Activated CD4-positive, alpha-beta T cell treated with anti-CD3 and anti-CD28 coated beads, Interleukin-2, amount 10 ng/mL, durations not matched to agents 24 days and 14 days (primary cell): ENCODE measurements at regions not wholly inside any gene's neighbourhood (a gene's known extent, or its start where the extent isn't known, plus 50 kb on each side); places are given as distances from the start of the nearest gene placed in this dataset.

Source experiments
- DNase-seq: peaks from one replicate; pipeline ENCODE4 v3.0.0; 2022
- H3K27ac Mint-ChIP-seq: one replicate; pipeline ENCODE4 v1.8.0; 2022; ENCODE audit warnings: mild to moderate bottlenecking, mixed read lengths
- H3K27me3 Mint-ChIP-seq: one replicate; pipeline ENCODE4 v1.8.0; 2022; ENCODE audit warnings: mixed read lengths
- H3K36me3 Mint-ChIP-seq: one replicate; pipeline ENCODE4 v1.8.0; 2022; ENCODE audit warnings: low read depth, mild to moderate bottlenecking, mixed read lengths
- H3K4me1 Mint-ChIP-seq: one replicate; pipeline ENCODE4 v1.8.0; 2021; ENCODE audit warnings: mixed read lengths
- H3K4me3 Mint-ChIP-seq: one replicate; pipeline ENCODE4 v1.8.0; 2022; ENCODE audit warnings: mild to moderate bottlenecking, moderate library complexity, mixed read lengths
- H3K9me3 Mint-ChIP-seq: one replicate; pipeline ENCODE4 v1.8.0; 2021; ENCODE audit warnings: mixed read lengths
- intact Hi-C: fragments of 100-400 bp; cut with micrococcal nuclease; formaldehyde crosslinking; loops from one replicate; pipeline ENCODE4 v1.15.1; 2023

DNA sequence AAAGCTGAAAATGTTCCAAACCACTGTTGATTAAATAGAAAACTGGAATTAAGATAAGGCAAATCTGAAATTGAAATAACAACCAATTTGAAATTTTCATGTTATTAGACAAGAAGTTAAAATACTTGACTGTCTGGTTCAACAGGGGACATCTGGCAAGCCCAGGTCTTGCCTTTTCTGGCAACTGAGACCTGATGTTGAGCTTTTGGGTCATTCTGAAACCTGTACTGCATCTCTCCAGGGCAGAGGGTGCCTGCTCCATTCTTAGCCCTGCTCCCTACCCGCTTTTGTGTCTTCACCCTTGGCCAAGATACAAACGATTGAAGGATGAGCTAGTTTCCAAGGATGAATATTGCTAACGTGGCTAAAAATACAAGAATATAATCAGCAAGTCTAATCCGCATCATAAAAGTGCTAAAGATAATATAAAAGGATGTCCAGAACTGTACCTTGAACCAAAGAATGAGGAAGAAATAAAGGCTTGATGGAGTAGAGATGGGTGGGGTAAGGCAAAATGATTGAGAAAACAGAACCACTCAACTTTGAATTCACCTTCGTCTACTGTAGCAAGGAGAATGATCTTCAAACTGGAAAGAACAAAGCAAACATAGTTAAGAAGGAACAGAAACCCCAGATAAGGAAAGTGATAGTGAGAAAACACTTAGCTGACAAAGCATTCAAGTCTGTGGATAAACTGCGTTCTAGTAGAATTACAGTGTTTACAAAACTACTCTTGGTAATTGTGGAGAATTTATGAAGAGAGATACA, 109.8 kb upstream of the MAN1A1 start:
- H3K4me1 Mint-ChIP-seq: peaks cover 36% of the 10 kb centered on the region
- H3K27ac Mint-ChIP-seq: no peak overlapping the region
- peaks cover 27% of the 10 kb centered on the region for H3K36me3 Mint-ChIP-seq
- intact Hi-C loops: no loop called here
- DNase-seq: no peak
- peaks cover 31% of the 10 kb centered on the region for H3K9me3 Mint-ChIP-seq
- H3K4me3 Mint-ChIP-seq: no peak overlapping the region
- no peaks in the 10 kb centered on the region for H3K27me3 Mint-ChIP-seq

DNA sequence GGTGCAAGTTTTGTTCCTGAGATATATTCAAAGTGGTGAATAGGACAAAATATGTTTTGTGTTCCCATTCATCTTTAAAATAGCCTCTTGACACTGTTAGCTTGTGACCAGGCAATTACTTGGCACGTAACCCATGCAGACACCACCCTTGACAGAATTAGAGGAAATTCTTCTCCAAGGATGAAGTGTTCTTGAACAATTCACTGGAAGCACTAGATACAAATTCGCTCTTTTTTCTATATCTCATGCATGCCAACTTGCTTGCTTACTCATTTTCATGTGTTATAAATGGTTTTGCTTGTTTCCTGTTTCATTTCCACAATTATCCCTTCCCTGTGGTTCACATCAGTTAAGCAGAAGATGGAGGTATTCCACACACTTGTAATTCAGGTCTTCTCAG, 105.2 kb upstream of the MAN1A1 start:
- Mint-ChIP-seq H3K27ac (no peak overlapping the region), H3K4me3 (no peak overlapping the region), H3K4me1 (peaks cover 16% of the 10 kb centered on the region), H3K36me3 (peaks cover 4% of the 10 kb centered on the region), H3K27me3 (peaks cover 5% of the 10 kb centered on the region), H3K9me3 (peaks cover 31% of the 10 kb centered on the region)
- DNase-seq: no peak
- intact Hi-C loops: no loop called here

DNA sequence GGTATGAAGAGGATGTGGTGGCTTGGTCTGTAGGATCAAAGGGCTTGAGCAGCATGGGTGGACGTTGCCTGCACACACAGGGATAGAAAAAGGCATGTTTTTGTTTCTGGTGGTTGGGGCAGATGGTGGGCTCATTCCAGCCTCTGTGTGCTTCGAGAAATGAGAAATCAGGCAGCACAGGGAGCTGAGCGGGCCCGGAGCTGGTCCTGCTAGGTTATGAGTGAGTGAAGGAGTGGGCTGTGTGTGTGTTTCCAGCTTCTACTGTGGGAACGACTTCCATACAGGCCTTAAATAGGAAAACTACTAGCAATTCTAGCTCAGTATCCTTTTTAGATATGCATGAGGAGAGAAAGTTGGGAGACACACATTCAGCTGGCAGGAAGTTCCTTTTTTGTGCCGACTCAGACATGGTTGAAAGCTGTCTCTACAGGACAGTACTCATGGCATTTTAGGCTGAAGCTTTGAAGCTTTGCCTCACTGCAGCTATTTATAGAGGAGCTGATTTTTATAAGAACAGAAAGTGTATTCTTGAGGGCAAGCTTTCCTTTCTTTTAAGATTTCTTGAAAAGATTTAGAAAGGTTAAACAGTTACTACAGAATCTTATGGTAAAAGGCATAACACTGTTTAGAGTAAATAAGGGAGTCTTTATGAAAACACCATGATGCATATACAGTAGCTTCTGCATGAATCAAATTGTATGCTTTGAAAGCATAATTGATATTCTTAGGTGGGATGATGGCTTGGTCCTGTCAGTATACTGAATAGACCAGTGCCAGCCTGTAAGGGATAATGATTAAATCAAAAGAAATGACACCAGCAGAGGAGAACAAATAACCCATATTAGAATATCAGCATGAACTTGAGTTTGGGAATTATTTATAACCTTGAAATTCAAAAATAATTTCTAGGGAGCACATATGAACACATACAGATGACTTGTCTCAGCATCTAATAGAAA, 104.0 kb upstream of the MAN1A1 start:
- Mint-ChIP-seq H3K9me3 (peaks cover 23% of the 10 kb centered on the region), H3K4me3 (no peak overlapping the region), H3K4me1 (peaks cover 15% of the 10 kb centered on the region), H3K27me3 (peaks cover 5% of the 10 kb centered on the region), H3K27ac (no peak overlapping the region), H3K36me3 (peaks cover 2% of the 10 kb centered on the region)
- intact Hi-C loops: no loop called here
- no peak for DNase-seq

DNA sequence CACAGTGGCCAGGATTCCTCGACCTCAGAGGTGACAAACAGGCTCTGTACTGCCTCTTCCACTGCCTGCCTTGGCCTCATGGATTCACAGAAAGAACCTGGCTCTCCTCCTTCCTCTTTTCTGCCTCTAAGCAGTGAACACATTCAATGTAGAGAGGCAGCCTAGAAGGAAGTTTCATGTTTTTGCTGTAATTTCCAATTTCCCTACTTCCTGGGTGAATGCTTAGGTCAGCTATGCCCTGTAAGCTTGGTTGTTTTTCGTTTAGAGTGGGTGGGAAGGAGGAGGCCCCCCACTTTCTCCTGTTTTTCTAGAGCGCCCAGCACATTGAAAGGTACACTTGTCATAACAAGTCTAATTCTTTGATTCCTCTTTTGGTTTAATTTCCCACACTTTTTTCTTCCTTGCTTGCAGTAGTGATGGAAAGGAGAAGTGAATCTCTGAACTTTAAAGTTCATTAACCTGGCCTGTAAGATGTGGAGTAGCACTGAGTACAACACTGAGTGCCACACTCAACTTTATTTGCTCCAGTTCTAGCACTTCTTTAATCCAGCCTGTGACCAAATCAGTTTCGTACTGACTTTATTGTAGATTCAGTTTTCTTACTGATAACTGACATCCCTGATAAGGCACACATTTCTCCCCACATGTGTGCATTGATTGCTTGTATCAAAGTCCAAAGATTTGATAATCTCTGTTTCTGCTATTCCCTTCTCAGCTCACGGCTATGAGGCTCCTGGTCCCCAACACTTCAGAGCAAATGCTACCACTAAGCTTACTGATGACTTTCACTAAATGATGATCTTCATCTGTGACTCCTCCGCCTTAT, 100.0 kb upstream of the MAN1A1 start:
- no peak for DNase-seq
- Mint-ChIP-seq H3K27me3 (peaks cover 5% of the 10 kb centered on the region), H3K27ac (no peak overlapping the region), H3K9me3 (peaks cover 29% of the 10 kb centered on the region), H3K4me1 (peaks cover 30% of the 10 kb centered on the region), H3K36me3 (peaks cover 2% of the 10 kb centered on the region), H3K4me3 (no peak overlapping the region)
- intact Hi-C loops: no loop called here

DNA sequence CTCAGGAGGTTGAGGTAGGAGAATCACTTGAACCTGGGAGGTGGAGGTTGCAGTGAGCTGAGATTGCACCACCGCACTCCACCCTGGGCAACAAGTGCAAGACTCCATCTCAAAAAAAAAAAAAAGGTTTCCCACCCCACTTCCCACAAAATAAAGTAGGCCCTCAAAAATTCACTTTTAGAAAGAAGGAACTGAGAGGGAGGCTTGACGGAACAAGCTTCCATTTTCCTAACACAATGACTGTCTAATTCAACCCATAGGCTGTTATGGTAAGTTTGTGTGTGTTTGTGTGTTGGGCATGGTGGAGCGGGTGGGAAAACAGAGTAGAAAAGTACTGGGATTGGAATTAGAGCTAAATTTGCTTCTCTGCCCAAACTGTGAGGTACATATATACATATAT, 98.4 kb upstream of the MAN1A1 start:
- Mint-ChIP-seq H3K4me1 (peaks cover 35% of the 10 kb centered on the region), H3K27me3 (peaks cover under 1% of the 10 kb centered on the region), H3K27ac (no peak overlapping the region), H3K9me3 (peaks cover 28% of the 10 kb centered on the region), H3K4me3 (no peak overlapping the region), H3K36me3 (peaks cover 2% of the 10 kb centered on the region)
- DNase-seq: no peak
- intact Hi-C loops: no loop called here

DNA sequence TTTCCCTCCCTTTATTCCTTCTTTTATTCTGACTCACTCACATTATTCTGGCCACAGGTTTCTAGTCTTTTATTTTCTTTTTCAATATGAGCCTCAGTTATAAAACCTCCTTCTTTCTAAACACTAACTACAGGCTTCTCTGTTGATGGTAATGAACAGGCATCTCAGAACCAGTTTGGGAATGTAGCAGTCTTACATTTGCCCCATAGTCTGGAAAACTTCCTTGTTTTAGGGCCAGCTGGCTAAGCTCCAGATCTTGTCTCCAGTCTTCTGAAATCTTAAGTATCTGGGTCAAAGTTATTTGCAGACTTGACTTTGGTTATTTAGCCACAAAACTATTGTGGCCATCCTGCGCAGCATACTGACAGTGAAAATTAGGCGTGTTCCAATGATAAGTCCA, 97.0 kb upstream of the MAN1A1 start:
- H3K9me3 Mint-ChIP-seq: peaks cover 24% of the 10 kb centered on the region
- DNase-seq: no peak
- intact Hi-C loops: loop anchor here (1.0 kb wide), 2 partner anchors 17 to 96 kb away; no protein-coding TSS in a partner anchor
- peaks cover 41% of the 10 kb centered on the region for H3K4me1 Mint-ChIP-seq
- peak overlapping the region; percentile 45 for H3K27ac Mint-ChIP-seq
- H3K36me3 Mint-ChIP-seq: peaks cover 6% of the 10 kb centered on the region
- no peak overlapping the region for H3K4me3 Mint-ChIP-seq
- no peaks in the 10 kb centered on the region for H3K27me3 Mint-ChIP-seq

DNA sequence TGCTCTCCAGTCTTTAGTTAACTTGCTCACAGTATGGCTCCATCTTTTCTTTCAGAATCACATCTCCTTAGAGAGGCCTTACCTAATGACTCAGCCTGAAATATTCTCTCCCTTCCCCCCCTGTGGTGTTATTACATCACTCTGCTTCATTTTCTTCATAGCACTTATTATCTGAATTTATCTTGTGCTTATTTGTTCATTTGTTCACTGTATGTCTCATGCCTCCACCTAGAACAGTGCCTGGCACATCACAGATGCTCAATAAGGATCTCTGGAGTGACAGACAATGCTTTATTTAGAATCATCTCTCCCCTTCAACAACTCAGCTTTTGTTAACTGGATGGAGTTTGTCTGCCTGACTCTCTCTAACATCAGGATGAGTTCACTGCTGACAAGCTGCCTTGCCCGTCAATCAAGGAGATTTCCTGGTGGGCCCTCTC, 96.6 kb upstream of the MAN1A1 start:
- Mint-ChIP-seq H3K27ac (peak overlapping the region; percentile 45), H3K4me3 (no peak overlapping the region), H3K9me3 (peaks cover 24% of the 10 kb centered on the region), H3K4me1 (peaks cover 41% of the 10 kb centered on the region), H3K27me3 (no peaks in the 10 kb centered on the region), H3K36me3 (peaks cover 6% of the 10 kb centered on the region)
- no peak for DNase-seq
- intact Hi-C loops: loop anchor here (1.0 kb wide), 2 partner anchors 17 to 96 kb away; no protein-coding TSS in a partner anchor

DNA sequence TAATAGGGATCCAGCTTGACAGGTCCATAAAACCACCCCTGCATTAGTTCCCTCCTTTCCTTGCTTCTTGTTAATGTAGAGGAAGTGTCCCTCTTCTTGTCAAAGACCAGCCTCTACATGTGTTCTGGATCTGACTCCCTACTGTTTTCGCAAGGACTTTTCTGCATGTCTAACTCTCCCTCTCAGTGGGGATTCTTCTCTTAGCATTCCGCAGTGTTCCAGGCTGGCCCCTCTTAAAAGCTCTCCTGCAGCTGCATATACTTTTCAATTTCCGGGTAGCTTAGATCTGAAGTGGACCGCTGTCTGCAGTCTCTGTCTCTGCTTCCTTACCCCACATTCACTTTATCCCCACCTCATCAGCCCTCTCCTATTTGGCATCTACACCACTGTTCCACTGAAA, 96.1 kb upstream of the MAN1A1 start:
- intact Hi-C loops: loop anchor here (1.0 kb wide), 2 partner anchors 18 to 95 kb away; no protein-coding TSS in a partner anchor
- Mint-ChIP-seq H3K4me1 (peaks cover 41% of the 10 kb centered on the region), H3K4me3 (no peak overlapping the region), H3K27me3 (no peaks in the 10 kb centered on the region), H3K36me3 (peaks cover 6% of the 10 kb centered on the region), H3K9me3 (peaks cover 23% of the 10 kb centered on the region), H3K27ac (no peak overlapping the region)
- no peak for DNase-seq

DNA sequence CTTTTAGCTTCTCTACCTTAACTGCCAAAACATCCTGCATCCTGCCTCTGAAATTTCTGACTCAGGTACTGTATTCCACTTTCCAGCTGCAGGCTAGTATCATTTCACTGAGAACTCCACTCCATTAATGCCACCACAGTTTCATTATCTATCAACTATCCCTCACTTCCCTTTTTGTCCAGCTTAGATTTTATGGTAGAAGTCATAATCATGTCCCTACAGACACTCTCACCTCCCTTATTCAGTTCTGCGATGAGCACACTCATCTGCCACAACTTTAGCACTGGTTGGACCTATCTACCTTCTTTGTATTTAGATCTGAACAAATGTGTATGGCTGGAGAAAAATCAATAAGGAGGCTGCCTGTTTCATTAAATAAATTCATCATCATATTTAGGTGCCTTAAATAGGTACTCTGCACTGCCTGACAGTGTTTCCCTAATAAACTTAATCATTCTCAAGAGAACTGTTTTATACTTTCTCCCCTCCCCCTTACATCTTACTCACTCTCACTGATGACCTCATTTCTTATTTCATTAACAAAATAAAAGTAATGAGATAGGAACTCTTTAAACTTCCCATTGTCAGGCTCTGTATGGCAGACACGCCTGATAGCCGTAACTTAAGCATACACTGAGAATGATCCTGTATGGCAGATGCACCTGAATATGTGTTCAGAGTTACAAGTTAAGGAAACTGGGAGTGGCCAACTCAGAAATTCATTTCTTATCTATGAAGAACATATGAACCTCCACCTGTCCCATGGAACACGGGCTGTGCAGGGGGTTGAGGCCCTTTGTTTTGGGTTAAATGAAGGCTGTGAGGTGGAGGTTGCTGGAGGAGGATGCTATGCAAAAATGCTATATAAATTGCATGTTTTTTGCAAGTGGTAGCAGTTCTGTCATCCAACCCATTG, 95.3 kb upstream of the MAN1A1 start:
- peaks cover 41% of the 10 kb centered on the region for H3K4me1 Mint-ChIP-seq
- no peak for DNase-seq
- intact Hi-C loops: no loop called here
- H3K9me3 Mint-ChIP-seq: peaks cover 16% of the 10 kb centered on the region
- no peak overlapping the region for H3K4me3 Mint-ChIP-seq
- no peak overlapping the region for H3K27ac Mint-ChIP-seq
- peaks cover 6% of the 10 kb centered on the region for H3K36me3 Mint-ChIP-seq
- peaks cover under 1% of the 10 kb centered on the region for H3K27me3 Mint-ChIP-seq

DNA sequence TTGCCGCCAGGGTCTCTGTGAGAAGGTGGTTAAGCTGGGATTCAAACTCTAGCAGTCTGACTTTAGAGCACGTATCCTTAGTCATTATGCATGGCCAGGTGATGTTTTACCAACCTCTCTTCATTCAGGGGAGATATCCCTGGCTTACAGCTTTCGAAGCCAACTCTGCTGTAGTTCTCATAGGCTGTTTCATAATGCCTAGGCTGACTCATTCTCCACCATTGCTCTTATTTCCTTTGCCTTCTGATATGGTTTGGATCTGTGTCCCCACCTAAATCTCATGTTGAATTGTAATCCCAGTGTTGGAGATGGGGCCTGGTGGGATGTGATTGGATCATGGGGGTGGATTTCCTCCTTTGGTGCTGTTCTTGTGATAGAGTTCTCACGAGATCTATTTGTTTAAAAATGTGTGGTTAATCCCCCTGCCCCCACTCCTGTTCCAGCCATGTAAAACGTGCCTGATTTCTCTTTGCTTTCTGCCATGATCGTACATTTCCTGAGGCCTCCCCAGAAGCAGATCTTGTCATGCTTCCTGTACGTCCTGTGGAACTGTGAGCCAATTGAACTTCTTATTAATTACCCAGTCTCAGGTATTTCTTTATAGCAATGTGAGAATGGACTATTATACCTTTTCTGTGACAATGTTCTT, 94.6 kb upstream of the MAN1A1 start:
- H3K27ac Mint-ChIP-seq: no peak overlapping the region
- DNase-seq: no peak

DNA sequence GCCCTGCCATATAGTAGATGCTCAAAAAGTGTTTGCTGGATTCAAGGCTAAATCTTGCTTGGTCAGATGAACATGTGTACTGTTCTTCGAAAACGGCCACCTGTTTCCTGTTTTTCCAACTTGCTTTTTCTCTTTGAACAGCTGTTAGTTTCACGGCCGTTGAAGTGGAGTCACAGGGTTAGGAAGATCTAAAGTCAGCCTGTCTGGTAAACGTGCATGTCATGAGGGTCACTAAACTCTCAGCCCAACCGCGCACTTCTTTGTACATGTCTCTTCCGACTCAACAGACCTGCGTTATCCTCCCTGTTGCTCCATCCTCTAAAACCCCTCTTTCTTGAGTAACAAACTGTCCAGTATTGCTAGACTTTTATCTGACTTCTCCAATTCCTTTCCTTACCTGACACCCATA, 93.2 kb upstream of the MAN1A1 start:
- Mint-ChIP-seq H3K4me1 (peaks cover 33% of the 10 kb centered on the region), H3K27me3 (peaks cover 2% of the 10 kb centered on the region), H3K36me3 (peaks cover 6% of the 10 kb centered on the region), H3K4me3 (peak overlapping the region; percentile 18), H3K9me3 (peaks cover 15% of the 10 kb centered on the region), H3K27ac (peak overlapping the region; percentile 38)
- intact Hi-C loops: no loop called here
- no peak for DNase-seq

More for the DNA sequence above, 94.6 kb upstream of the MAN1A1 start:
- intact Hi-C loops: no loop called here
- H3K4me1 Mint-ChIP-seq: peaks cover 36% of the 10 kb centered on the region
- H3K9me3 Mint-ChIP-seq: peaks cover 15% of the 10 kb centered on the region
- H3K36me3 Mint-ChIP-seq: peaks cover 6% of the 10 kb centered on the region
- peaks cover 2% of the 10 kb centered on the region for H3K27me3 Mint-ChIP-seq
- no peak overlapping the region for H3K4me3 Mint-ChIP-seq

DNA sequence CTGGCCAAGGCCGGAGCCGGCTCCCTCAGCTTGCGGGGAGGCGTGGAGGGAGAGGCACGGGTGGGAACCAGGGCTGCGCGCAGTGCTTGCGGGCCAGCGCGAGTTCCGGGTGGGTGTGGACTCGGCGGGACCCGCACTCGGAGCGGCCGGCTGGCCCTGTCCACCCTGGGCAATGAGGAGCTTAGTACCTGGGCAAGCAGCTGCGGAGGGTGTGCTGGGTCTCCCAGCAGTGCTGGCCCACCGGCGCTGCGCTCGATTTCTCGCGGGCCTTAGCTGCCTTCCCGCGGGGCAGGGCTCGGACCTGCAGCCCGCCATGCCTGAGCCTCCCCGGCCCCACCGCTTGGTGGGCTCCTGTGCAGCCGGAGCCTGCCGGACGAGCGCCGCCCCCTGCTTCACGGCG, 91.4 kb upstream of the MAN1A1 start:
- no peak for DNase-seq
- Mint-ChIP-seq H3K4me3 (no peak overlapping the region), H3K4me1 (peaks cover 24% of the 10 kb centered on the region), H3K27ac (no peak overlapping the region), H3K27me3 (peaks cover 2% of the 10 kb centered on the region), H3K36me3 (peaks cover 6% of the 10 kb centered on the region), H3K9me3 (peaks cover 11% of the 10 kb centered on the region)
- intact Hi-C loops: no loop called here
